B cell (primary cell): ENCODE measurements at regions not wholly inside any gene's neighbourhood (a gene's known extent, or its start where the extent isn't known, plus 50 kb on each side); places are given as distances from the start of the nearest gene placed in this dataset.

Experiments
- ATAC-seq: fragments of 200-7000 bp; cut with Tn5 transposase; one replicate; pipeline ENCODE4 v1.10.0; 2021; ENCODE audit warnings: low read depth, mild to moderate bottlenecking, moderate number of reproducible peaks, moderate library complexity
- CTCF ChIA-PET: fragments of 350-600 bp; sonication (Branson Sonifier 250); formaldehyde crosslinking; loops from one replicate; lab custom pipeline; 2021; ENCODE audit warnings: antibody characterized with exemption, inconsistent platforms; lab: Charles Lee
- POLR2A ChIA-PET: fragments of 350-600 bp; sonication (Branson Sonifier 250); formaldehyde crosslinking; loops from one replicate; lab custom pipeline; 2021; ENCODE audit warnings: antibody characterized with exemption; lab: Charles Lee
- DNase-seq: peaks from one replicate; pipeline ENCODE4 v3.0.0; 2013
- H2AFZ ChIP-seq: 2 replicates; pipeline ENCODE4 v1.6.1; 2012; ENCODE audit warnings: mild to moderate bottlenecking, low read depth, low read length; ENCODE audit not compliant: insufficient read depth, poor library complexity, severe bottlenecking
- H3K27ac ChIP-seq, 2 donors: 1 replicate in 1 of 2; 2 replicates in 1 of 2; pipeline ENCODE4 v1.5.1; 2012 to 2013; ENCODE audit warnings: low read length in 2 of 2, mild to moderate bottlenecking in 2 of 2, moderate library complexity in 1 of 2
- H3K27me3 ChIP-seq, 4 experiments: fragments of 200-600 bp in 1 of 4; sonication (generic) in 1 of 4; replicated peaks in 1 of 4; 1 replicate in 2 of 4; 2 replicates in 2 of 4; pipeline versions ENCODE4 v1.6.1 to v1.7.0; 2013 to 2016; ENCODE audit warnings: low read length in 3 of 4, mild to moderate bottlenecking in 2 of 4, mixed read lengths in 1 of 4, moderate library complexity in 1 of 4; ENCODE audit not compliant: insufficient read depth in 4 of 4, control insufficient read depth in 3 of 4; ENCODE audit errors: control extremely low read depth in 1 of 4
- H3K36me3 ChIP-seq, 2 experiments: replicated peaks in 1 of 2; 1 replicate in 1 of 2; 2 replicates in 1 of 2; pipeline versions ENCODE4 v1.6.1 to v1.7.1; 2013; ENCODE audit warnings: low read length in 1 of 2; ENCODE audit not compliant: insufficient read depth in 2 of 2, control insufficient read depth in 1 of 2; ENCODE audit errors: control extremely low read depth in 1 of 2, extremely low read depth in 1 of 2
- H3K4me1 ChIP-seq, 2 donors: fragments of 200-600 bp in 1 of 2; sonication (generic) in 1 of 2; 1 replicate in 1 of 2; 2 replicates in 1 of 2; pipeline versions ENCODE4 v1.5.1 to v1.6.1; 2013 to 2017; ENCODE audit warnings: low read length in 2 of 2; ENCODE audit not compliant: control insufficient read depth in 2 of 2, insufficient read depth in 2 of 2
- H3K4me2 ChIP-seq: replicated peaks from 2 replicates; pipeline ENCODE3; 2012; ENCODE audit warnings: mild to moderate bottlenecking, low read depth, low read length; ENCODE audit not compliant: poor library complexity, severe bottlenecking
- H3K4me3 ChIP-seq, 5 experiments: fragments of 200-600 bp in 1 of 5; sonication (generic) in 1 of 5; 1 replicate in 3 of 5; 2 replicates in 2 of 5; pipeline versions ENCODE4 v1.5.1 to v1.7.0; 2011 to 2016; ENCODE audit warnings: low read length in 4 of 5, mild to moderate bottlenecking in 4 of 5, low read depth in 2 of 5, control low read depth in 1 of 5, moderate library complexity in 1 of 5; ENCODE audit not compliant: insufficient read depth in 1 of 5; ENCODE audit errors: control extremely low read depth in 1 of 5, extremely low read depth in 1 of 5
- H3K79me2 ChIP-seq: fragments of 200-600 bp; sonication (generic); one replicate; pipeline ENCODE4 v1.6.0; 2016; ENCODE audit warnings: low read length; ENCODE audit not compliant: control insufficient read depth, insufficient read depth
- H3K9ac ChIP-seq: fragments of 200-600 bp; sonication (generic); 2 replicates; pipeline ENCODE4 v1.6.1; 2017; ENCODE audit warnings: mild to moderate bottlenecking, low read length, moderate library complexity
- H3K9me3 ChIP-seq, 3 donors: one replicate each; pipeline versions ENCODE4 v1.6.1 to v1.7.1; 2013; ENCODE audit warnings: low read length in 2 of 3; ENCODE audit not compliant: control insufficient read depth in 2 of 3, insufficient read depth in 1 of 3; ENCODE audit errors: control extremely low read depth in 1 of 3
- H4K20me1 ChIP-seq: 2 replicates; pipeline ENCODE4 v1.6.0; 2012; ENCODE audit warnings: mild to moderate bottlenecking, low read length; ENCODE audit not compliant: insufficient read depth, control insufficient read depth, poor library complexity, severe bottlenecking
- H3K27ac Mint-ChIP-seq: one replicate; pipeline ENCODE4 v1.8.0; 2021; ENCODE audit warnings: mixed read lengths
- H3K27me3 Mint-ChIP-seq: one replicate; pipeline ENCODE4 v1.8.0; 2021; ENCODE audit warnings: mixed read lengths
- H3K4me1 Mint-ChIP-seq: one replicate; pipeline ENCODE4 v1.8.0; 2021; ENCODE audit warnings: mixed read lengths
- H3K4me3 Mint-ChIP-seq: one replicate; pipeline ENCODE4 v1.8.0; 2021; ENCODE audit warnings: mixed read lengths
- H3K9me3 Mint-ChIP-seq: one replicate; pipeline ENCODE4 v1.8.0; 2022; ENCODE audit warnings: mixed read lengths; ENCODE audit not compliant: insufficient read depth
- EZH2 ChIP-seq: IDR thresholded peaks from 2 replicates; pipeline ENCODE4 v1.6.1; 2012; ENCODE audit warnings: borderline replicate concordance, low read depth, mild to moderate bottlenecking, moderate library complexity, low read length; ENCODE audit not compliant: insufficient read depth, poor library complexity, severe bottlenecking
- WGBS: methylation state at CpG from one replicate; pipeline ENCODE4 v1.1.5; 2013; ENCODE audit warnings: missing lambda C conversion rate; ENCODE audit not compliant: insufficient coverage; 5-methylcytosine and 5-hydroxymethylcytosine counted together
- intact Hi-C: fragments of 100-400 bp; cut with micrococcal nuclease; formaldehyde crosslinking; loops from one replicate; pipeline ENCODE4 v1.10.0; 2022
- TF ChIP-seq, protein P1 (sequence below): fragments of 200-600 bp; IDR thresholded peaks from one replicate; pipeline ENCODE4 v1.8.0; 2022; ENCODE audit warnings: antibody characterized with exemption, mild to moderate bottlenecking

GRCh38 chr3:27945229-27945628, 223.1 kb upstream of the EOMES start:
- H3K9ac ChIP-seq = no peak overlapping the region
- no peak overlapping the region for H3K4me3 ChIP-seq
- H3K27me3 ChIP-seq = no peaks in the 10 kb centered on the region
- no peak overlapping the region for H2AFZ ChIP-seq
- no peaks in the 10 kb centered on the region for H3K36me3 ChIP-seq
- Mint-ChIP-seq H3K4me1 (no peaks in the 10 kb centered on the region), H3K27ac (no peak overlapping the region), H3K27me3 (peaks cover 1% of the 10 kb centered on the region), H3K4me3 (no peak overlapping the region), H3K9me3 (peaks cover 4% of the 10 kb centered on the region)
- WGBS = 92% methylated on average over 3 of the region's 4 CpGs
- CTCF ChIA-PET = no interaction called here
- DNase-seq (no peak), ATAC-seq (no peak)
- TF ChIP-seq, protein P1, sequence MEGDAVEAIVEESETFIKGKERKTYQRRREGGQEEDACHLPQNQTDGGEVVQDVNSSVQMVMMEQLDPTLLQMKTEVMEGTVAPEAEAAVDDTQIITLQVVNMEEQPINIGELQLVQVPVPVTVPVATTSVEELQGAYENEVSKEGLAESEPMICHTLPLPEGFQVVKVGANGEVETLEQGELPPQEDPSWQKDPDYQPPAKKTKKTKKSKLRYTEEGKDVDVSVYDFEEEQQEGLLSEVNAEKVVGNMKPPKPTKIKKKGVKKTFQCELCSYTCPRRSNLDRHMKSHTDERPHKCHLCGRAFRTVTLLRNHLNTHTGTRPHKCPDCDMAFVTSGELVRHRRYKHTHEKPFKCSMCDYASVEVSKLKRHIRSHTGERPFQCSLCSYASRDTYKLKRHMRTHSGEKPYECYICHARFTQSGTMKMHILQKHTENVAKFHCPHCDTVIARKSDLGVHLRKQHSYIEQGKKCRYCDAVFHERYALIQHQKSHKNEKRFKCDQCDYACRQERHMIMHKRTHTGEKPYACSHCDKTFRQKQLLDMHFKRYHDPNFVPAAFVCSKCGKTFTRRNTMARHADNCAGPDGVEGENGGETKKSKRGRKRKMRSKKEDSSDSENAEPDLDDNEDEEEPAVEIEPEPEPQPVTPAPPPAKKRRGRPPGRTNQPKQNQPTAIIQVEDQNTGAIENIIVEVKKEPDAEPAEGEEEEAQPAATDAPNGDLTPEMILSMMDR = no peak
- TF ChIP-seq EZH2 = no peak
- H3K79me2 ChIP-seq = no peaks in the 10 kb centered on the region
- H4K20me1 ChIP-seq = no peaks in the 10 kb centered on the region
- H3K27ac ChIP-seq = no peak overlapping the region
- no peaks in the 10 kb centered on the region for H3K4me1 ChIP-seq
- H3K4me2 ChIP-seq = no peak overlapping the region
- POLR2A ChIA-PET = no interaction called here
- intact Hi-C loops = no loop called here
- no peaks in the 10 kb centered on the region for H3K9me3 ChIP-seq

DNA sequence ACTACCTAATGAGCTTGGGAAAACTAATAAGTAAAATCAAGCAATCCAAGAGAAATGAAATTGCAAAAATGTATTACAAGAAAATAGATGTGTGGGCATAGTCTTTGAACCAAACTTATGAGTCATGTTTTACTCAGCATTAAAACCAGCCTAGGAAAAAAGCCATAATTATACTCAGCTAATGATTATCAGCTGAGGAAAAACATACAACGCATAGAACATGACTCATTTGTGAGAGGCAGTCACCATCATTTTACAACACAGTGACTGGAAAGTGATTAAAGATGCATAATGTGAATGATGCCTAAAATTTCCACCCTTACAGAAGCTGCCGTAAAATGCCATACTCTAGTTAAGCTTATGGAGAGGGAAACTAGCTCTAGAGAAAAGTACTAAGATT, 238.0 kb upstream of the EOMES start:
- CTCF ChIA-PET = no interaction called here

More for the DNA sequence above, 238.0 kb upstream of the EOMES start:
- H3K4me2 ChIP-seq = no peak overlapping the region
- DNase-seq (no peak), ATAC-seq (no peak)
- H3K4me3 ChIP-seq = no peak overlapping the region
- H3K9me3 ChIP-seq = no peaks in the 10 kb centered on the region
- TF ChIP-seq, protein P1 = no peak
- TF ChIP-seq EZH2 = no peak
- no peak overlapping the region for H2AFZ ChIP-seq
- WGBS = no CpG with 5 or more reads among the region's 2 CpGs
- Mint-ChIP-seq H3K4me3 (no peak overlapping the region), H3K27ac (no peak overlapping the region), H3K27me3 (no peaks in the 10 kb centered on the region), H3K9me3 (no peaks in the 10 kb centered on the region), H3K4me1 (no peaks in the 10 kb centered on the region)
- no peak overlapping the region for H3K27ac ChIP-seq
- H3K27me3 ChIP-seq = no peaks in the 10 kb centered on the region
- POLR2A ChIA-PET = no interaction called here
- no peaks in the 10 kb centered on the region for H3K79me2 ChIP-seq
- intact Hi-C loops = no loop called here
- no peaks in the 10 kb centered on the region for H4K20me1 ChIP-seq
- no peaks in the 10 kb centered on the region for H3K4me1 ChIP-seq
- no peak overlapping the region for H3K9ac ChIP-seq
- H3K36me3 ChIP-seq = no peaks in the 10 kb centered on the region
